ENCODE measurements at regions not wholly inside any gene's neighbourhood (a gene's known extent, or its start where the extent isn't known, plus 50 kb on each side); places are given as distances from the start of the nearest gene placed in this dataset.
"Not testable (repeated sequence)": the region's sequence is repeated elsewhere in the genome, so short reads cannot be mapped to it uniquely, and the experiment has no call there.

DNA sequence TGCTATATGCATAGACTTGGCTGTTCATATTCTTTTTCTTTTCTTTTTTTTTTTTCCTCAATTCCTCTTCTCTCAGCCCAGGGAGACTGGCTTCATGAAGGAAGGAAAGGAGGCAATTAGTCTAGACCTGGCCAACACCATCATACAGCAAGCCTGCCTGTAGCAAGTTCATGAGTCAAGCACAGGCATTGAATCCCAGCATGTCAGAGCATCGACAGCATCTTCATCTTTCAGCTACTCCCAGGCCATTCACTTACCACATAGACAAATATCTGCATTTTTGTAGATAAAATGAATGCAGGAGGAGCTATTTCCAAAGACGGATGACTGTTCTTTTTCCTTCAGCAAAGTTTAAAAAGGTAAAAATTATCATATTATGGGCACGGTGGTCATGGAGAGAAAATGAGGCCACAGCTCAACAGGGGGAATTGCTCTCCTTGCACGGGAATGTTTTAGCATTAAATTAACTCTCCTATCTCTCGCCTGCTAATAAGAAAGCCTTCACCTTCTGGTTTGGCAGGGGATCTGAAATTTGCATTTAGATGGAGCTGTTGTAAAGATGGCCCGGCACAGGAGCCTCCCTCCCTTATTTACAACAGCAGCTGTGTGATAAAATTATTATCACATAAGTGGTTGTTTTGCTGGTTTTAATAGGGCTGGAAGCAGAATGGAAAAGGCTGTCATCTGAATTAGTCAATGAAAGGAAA lies 626.5 kb upstream of the AUTS2 start:
- DNase-seq: no peak

- DNase-seq: no peak
Observed at GRCh38 chr7:68977385-68978055, 620.8 kb upstream of the AUTS2 start.

DNA sequence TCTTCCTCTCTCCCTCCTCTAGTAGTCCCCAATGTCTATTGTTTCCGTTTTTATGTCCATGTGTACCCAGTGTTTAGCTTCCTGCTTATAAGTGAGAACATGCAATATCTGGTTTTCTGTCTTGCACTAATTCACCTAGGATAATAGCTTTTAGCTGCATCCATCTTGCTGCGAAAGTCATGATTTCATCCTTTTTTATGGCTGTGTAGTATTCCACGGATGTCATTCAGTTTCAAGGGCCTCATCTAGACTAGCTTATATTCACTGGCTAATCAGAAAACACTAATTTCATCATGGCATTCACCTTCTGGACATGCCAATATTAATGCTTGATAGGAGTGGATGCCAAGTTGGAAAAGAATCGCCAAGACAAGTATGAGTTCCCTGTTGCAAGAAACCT lies 619.6 kb upstream of the AUTS2 start:
- no peak for DNase-seq

GRCh38 chr7:68980011-68980410 lies 618.3 kb upstream of the AUTS2 start:
- DNase-seq: no peak

DNA sequence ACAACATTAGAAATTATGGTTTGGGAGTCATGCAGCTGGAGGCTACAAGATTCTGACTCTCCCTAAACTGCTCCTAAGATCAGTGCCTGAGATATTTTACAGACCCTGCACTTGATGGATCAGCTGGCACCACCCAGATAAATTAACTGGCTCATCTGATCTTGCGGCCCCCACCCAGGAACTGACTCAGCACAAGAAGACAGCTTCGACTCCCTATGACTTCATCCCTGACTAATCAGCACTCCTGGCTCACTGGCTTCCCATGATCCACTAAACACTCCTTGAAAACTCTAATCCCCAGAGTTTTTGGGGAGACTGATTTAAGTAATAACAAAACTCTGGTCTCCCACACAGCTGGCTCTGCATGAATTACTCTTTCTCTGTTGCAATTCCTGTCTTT lies 617.8 kb upstream of the AUTS2 start:
- not testable (repeated sequence) for DNase-seq

DNA sequence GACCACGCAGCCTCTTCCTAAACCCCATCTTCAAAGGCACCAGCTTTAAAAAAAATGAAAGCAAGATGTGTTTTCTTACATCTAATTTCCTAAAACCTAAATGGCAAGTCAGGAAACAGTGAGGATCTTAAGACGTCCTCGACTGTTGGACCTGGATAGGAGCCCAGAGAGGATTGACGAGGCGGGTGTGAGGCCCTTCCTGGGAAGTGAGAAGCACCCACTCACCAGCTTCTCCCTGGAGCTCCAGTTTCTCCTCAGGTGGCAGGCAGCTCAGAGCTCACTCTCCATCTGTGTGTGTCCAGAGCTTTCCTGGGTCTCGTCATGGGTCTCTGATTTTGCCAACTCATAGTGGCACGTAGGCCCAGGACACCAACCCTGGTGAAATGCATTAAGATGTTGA lies 614.0 kb upstream of the AUTS2 start:
- no peak for DNase-seq

DNA sequence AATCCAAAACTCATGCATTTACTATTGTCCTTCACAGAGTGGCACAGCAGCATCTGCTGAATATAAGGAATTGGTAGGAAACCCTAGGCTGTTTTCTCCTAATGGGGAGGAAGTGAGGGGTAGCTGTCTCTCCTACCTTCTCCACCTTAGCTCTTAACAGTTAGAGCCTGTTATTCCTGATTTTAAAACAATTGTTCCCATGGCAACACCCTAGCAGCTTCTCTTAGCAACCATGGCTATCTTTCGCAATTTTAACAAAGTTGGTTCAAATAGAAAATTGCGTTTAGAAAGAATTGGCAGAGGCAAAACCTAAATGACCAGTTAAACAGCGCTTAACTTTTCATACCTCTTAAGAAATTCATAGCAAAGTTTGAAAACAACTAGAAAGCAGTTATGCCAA lies 603.4 kb upstream of the AUTS2 start:
- no peak for DNase-seq

- DNase-seq: no peak
Observed at GRCh38 chr7:68998136-68998535, 600.1 kb upstream of the AUTS2 start.

- DNase-seq: no peak
Observed at GRCh38 chr7:69002416-69002815, 595.9 kb upstream of the AUTS2 start.

DNA sequence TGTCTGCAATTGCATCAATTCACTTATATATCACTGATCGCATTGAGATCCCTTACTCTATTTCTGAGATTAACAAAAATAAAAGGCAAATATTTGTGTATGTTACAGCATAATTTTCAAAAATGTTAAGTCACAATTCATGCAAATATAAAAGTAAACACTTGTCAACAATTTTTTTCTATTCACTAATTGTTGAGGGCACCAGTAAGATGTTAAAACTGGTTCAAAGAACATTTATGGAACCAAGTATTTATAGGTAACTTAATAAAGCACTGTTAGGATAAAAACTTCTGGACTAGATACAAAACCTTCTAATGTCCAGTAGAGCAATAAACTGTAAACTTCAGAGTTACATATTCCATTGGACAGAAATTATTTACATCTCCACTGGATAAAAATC lies 586.1 kb upstream of the AUTS2 start:
- no peak for DNase-seq

DNA sequence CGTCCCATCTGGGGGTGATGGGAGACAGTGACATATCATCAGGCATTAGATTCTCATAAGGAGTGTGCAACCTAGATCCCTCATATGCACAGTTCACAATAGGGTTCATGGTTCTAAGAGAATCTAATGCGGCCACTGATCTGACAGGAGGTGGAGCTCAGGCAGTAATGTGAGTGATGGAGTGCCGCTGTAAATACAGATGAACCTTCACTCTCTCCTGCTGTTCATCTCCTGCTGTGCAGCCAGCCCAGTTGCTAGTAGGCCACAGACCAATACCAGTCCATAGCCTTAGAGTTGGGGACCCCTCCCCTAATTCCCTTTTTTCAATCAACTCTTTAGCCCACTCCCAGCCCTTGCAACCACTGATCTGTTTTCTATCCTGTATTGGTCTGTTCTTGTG lies 581.1 kb upstream of the AUTS2 start:
- DNase-seq: no peak

DNA sequence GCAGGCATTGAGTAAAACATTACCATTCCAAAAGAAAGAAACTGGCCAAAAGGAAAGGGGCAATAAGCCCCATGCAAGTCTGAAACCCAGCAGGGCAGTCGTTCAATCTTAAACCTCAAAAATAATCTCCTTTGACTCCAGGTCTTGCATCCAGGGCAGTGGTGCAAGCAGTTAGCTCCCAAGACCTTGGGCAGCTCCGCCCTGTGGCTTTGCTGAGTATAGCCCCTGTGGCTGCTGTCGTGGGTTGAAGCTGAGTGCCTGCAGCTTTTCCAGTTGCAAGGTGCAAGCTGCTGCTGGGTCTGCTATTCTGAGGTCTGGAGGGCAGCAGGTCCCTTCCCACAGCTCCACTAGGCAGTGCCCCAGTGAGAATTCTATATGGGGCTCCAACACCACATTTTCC lies 580.1 kb upstream of the AUTS2 start:
- DNase-seq: no peak

DNA sequence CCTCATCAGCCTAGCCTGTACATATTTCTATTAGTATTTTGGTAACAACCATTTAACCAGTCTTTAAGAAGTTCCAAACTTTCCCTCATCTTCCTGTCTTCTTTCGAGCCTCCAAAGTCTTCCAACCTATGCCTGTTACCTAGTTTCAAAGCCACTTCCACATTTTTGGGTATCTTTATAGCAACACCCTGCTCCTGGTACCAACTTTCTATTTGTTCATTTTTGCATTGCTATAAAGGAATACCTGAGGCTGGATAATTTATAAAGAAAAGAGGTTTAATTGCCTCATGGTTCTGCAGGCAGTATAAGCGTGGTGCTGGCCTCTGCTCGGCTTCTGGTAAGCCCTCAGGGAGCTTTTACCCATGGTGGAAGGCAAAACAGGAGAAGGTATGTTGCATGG lies 578.8 kb upstream of the AUTS2 start:
- DNase-seq: no peak

DNA sequence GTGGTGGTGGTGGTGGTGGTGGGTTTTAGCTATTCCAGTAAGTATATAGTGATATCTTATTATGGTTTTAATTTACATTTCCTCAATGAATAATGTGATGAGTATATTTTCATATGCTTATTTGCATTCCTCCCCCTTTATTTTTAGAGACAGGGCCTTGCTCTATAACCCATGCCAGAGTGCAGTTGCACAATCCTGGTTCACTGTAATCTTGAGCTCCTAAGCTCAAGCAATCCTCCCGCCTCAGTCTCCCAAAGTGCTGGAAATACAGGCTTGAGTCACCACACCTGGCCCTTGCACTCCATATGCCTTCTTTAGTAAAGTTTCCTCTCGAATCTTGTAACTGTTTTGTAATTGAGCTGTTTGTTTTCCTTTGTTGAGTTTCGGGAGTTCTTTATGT lies 577.7 kb upstream of the AUTS2 start:
- DNase-seq: no peak

- no peak for DNase-seq
Observed at GRCh38 chr7:69025249-69025648, 573.0 kb upstream of the AUTS2 start.

- DNase-seq: no peak
Observed at GRCh38 chr7:69032848-69033247, 565.4 kb upstream of the AUTS2 start.

GRCh38 chr7:69035826-69036225 lies 562.4 kb upstream of the AUTS2 start:
- DNase-seq: no peak

DNA sequence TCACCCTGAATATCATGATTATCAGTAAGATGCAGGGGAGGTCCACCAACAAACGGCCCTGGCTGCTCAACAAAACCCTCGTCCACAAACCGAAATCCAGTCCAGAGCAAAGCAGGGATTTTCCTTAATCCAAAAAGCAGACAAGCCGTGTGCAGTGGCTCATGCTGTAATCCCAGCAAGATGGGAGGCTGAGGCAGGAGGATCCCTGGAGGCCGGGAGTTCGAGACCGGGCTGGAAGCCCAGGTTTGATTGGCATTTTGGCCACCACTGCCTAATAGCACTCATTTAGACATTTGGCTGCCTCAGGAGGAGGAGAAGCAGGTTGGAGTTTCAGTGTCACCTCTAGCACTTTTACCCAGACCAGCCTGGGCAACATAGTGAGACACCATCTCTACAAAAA lies 562.0 kb upstream of the AUTS2 start:
- DNase-seq: no peak

DNA sequence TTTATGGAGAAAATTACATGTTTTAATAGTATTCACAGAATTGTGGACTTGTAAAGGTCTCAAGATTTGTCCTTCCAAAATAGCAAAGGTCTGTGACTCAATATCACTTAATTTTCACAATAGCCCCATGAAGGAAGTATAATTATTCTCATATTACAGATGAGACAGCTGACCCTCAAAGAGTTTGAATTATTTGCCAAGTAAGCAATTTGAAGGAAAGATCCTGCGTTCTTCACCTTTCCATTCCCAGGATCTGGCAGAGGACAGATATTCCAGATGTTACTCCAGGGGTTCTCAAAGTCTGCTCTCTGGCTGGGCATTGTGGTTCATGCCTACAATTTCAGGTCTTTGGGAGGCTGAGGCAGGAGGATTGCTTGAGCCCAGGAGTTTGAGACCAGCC lies 559.4 kb upstream of the AUTS2 start:
- DNase-seq: no peak

DNA sequence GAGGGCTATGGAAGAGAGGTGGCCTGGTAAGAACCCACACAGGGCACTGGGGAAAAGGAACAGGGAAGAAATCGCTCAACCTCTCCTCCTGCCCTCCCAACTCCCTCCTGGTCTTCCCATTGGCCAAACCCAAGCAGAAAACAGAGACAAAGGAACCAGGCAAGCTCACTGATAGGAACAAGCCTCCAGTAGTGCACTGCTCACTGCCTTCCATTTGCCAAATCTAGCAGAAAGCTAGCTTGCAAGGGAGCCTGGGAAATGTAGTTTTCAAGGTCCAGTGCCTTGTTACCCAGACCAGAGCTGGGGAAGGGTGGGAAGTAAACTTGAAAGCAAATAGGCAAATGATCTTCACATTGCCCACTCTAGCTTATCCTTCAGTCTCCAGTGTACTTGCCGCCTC lies 556.1 kb upstream of the AUTS2 start:
- no peak for DNase-seq

GRCh38 chr7:69047151-69047754 lies 551.0 kb upstream of the AUTS2 start:
- DNase-seq: no peak

- no peak for DNase-seq
Observed at GRCh38 chr7:69049326-69049725, 548.9 kb upstream of the AUTS2 start.

DNA sequence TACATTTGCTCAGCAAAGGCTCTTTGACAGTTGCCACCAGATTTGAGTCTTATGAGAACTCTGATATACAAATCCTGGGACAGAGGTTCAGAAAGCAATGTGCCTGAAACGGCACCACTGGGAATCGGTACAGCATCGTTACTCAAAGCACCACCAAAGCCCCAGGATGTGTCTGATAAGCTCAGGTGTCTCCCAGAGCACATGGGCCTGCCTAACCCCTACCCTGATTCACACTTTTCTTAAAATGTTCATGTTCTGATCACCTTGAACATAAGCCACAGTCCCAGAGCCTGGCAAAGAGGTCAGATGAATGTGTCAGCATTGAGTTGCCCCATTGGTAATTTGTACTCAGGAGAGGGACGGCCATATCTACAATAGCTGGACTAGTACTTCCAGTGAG lies 545.8 kb upstream of the AUTS2 start:
- DNase-seq: no peak

DNA sequence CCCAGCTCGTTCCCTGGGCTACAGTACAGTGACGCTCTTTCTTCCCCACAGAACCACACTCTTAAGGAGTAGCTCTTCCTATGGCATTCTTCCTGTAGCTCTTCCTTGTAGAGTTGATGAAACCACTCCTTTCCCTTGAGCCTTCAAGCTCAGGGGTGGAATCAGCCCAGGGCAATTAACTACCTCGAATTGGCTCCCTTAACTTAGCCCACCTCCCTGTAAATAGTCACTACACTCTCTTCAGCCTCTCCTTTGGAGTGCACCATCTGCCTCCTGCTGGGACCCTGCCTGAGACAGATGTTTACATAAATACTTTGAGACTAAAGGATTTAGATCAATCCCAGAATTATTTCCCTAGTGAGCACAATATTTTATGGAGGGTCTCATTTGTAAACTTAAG lies 537.8 kb upstream of the AUTS2 start:
- DNase-seq: no peak

Measured in inflammatory macrophage treated with lipopolysaccharide for 1 hour (primary cell).